NCI-H1694 treated with DMSO at 0.1 percent for 48 hours (cell line): ENCODE measurements at regions not wholly inside any gene's neighbourhood (a gene's known extent, or its start where the extent isn't known, plus 50 kb on each side); places are given as distances from the start of the nearest gene placed in this dataset.
"Not testable (repeated sequence)": the region's sequence is repeated elsewhere in the genome, so short reads cannot be mapped to it uniquely, and the experiment has no call there.

ENCODE experiments used
- DNase-seq: peaks from one replicate; lab custom pipeline; 2025; lab: John Stamatoyannopoulos, UW

- DNase-seq: not testable (repeated sequence)
Measured at GRCh38 chr21:27881331-27881730, 914.4 kb upstream of the ADAMTS5 start.

- DNase-seq: not testable (repeated sequence)
Measured at GRCh38 chr21:27872411-27872810, 905.5 kb upstream of the ADAMTS5 start.

- not testable (repeated sequence) for DNase-seq
Measured at GRCh38 chr21:27870755-27871154, 903.9 kb upstream of the ADAMTS5 start.

GRCh38 chr21:27860314-27860955 is 893.5 kb upstream of the ADAMTS5 start:
- DNase-seq: not testable (repeated sequence)

- not testable (repeated sequence) for DNase-seq
Measured at GRCh38 chr21:27858053-27858825, 891.4 kb upstream of the ADAMTS5 start.

DNA sequence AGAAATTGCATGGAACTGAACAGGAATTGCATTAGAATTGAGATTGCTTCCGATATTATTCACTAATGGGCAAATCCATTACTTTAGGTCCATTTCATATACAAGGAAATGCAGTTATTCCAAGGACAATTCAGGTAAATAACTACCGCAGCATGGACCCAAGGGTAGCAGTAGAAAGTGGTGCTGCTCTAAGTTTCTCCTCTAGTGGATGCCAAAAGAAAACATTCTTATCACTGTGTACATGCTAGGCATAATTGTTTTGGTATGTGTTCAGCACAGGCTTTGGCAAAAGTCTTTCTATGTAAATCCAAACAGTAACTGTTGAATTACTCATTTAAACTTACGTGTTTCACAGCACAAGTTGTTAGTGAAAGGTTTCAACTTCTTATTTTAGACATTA is 890.1 kb upstream of the ADAMTS5 start:
- not testable (repeated sequence) for DNase-seq

DNA sequence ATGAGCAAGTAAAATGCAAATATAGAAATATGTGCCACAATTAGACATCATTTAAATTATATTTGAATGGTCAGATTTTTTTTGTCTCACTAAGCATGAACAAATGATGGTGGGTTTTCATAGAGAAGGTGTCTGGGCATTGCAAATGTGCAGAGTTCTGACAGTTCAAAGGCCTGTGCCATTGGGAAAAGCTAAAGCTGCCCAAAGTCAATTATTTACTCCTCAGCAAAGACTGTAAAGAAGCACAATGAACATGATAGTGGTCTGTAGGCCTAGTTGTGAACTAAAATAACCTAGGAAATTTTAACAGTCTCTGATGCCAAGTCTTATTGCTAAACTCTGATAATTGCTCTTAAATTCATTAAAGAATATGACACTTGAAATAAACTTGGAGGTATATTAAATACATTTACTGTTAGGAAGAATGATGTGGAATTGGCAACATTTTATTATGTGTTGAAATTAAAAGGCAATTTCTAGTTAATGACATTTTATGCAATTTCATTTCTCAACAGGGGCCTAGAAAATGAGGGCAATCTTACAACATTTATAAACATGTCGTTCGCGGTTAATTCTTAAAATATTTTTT is 874.3 kb upstream of the ADAMTS5 start:
- DNase-seq: no peak

DNA sequence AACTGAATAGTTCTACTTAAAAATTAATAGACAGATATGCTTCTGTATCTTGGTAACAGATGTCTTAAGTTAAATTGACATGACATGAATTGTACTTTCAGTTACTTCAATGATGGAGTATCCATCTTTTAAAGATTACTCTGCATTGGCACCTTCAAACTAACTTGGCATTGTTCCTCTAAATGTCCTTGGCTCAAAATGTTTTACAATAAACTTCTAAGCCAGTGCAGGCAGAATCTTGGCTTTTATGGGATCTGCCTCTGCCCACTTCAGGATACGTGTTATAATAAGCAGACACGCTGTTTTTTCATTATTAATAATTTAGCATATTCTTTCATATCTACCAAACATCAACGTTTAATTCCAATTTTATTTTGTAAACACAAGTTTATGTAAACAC is 873.4 kb upstream of the ADAMTS5 start:
- no peak for DNase-seq

GRCh38 chr21:27839512-27840115 is 872.7 kb upstream of the ADAMTS5 start:
- no peak for DNase-seq

DNA sequence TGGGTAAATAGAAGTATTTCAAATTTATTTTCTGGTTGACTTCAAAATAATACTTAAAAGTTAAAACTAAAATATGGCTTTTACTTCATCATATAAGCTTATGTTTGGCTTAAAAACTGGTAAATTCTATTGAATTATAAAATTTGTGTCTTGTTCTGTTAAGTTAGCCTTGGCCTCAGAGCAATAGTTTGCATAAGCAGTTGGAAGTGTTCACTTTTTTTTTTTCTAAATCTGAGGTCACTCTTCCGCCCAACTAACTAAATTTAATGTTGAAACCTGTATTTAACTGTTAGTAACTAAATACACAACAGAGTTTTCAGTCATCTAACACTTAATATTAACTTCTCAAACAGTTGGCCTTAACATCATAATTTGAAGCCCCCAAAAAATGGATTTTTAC is 871.7 kb upstream of the ADAMTS5 start:
- DNase-seq: no peak

DNA sequence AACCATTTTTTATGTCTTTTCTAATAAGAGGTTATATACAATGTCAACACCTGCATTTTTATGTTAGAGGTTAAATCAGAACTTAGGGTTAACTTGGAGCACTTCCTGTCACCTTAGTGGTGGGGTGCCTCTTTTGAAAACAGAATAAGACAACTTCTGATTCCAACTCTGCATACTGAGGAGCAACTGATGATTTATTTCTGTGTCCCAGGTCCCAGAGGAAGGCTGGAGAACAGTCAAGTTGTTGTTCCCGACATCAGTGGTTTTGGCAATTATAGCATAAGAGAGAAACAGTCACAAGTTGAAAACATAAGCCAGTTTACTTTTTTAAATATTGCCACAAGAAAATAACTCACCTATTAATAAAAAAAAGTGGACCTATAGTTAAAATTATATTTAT is 871.0 kb upstream of the ADAMTS5 start:
- no peak for DNase-seq

DNA sequence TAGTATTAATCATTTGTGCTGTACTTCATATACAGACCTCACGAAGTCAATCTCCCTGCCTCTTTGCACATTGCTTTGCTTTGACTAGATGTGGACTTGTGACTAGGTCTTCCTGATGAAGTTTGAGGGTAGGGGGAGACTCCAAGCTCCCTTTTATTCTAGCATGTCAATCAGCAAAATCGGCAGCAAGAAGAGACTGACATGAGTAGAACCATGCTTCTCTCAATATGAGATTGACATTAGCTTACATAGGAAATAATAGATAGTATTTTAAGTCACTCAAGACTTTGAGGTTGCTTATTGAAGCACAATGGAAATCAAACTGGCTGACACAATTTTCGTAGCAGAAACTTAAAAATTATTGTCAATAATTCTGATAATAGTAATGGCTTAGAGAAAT is 866.4 kb upstream of the ADAMTS5 start:
- no peak for DNase-seq

GRCh38 chr21:27831816-27832569 is 865.1 kb upstream of the ADAMTS5 start:
- no peak for DNase-seq

- DNase-seq: no peak
Measured at GRCh38 chr21:27831177-27831576, 864.3 kb upstream of the ADAMTS5 start.

DNA sequence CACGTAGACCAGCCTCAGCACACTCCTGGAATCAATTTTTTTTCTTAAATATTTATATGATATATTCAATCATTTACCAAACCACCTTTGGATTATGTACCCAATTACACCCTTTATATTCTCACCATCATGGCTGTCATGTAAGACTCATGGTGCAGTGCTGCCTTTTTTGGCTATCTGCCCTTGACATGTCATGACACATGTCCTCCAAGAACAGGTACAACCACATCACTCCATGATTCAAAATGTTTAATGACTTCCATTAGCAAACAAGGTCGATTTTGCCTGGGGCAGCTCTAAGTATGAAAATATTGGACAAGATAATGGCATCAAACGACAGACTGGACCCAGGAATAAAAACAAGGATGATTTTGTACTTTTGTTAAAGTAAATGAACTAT is 861.1 kb upstream of the ADAMTS5 start:
- no peak for DNase-seq

DNA sequence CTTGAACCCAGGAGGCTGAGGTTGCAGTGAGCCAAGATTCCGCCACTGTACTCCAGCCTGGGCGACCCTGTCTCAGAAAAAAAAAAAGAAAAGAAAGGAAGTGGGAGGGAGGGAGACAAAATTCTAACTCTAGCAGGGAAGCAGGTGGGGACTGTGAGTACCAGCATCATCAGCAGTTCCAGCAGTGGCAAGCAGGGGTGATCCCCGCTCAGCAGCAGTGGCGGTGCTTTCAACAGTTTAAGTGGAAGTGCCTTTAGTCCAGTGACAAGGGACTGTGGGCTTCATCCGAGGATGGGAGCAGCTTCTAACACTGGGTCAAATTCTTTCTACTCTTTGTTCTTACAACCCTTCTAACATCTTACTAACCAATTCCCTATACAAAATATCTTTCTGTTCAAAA is 858.1 kb upstream of the ADAMTS5 start:
- DNase-seq: no peak

DNA sequence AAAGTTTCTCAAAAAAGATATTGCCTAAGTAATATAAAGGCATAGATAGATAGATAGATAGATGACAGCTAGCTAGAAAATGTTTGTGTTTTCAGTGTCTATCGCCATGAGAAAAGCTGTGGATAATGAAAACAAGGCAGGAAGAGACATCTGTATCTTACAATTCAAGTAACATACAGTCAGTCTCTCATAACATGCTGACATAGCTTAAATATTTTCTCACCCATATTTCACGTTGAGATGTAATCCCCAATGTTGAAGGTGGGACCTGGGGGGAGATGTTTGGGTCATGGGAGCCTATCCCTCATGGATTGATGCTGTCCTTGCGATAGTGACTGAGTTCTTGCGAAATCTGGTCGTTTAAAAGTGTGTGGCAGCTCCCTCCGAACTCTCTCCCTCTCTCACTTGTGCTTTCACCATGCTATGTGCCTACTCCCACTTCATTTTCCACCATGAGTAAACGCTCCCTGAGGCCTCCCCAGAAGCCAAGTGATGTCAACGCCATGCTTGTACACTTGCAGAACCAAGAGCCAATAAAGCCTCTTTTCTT is 856.8 kb upstream of the ADAMTS5 start:
- no peak for DNase-seq

DNA sequence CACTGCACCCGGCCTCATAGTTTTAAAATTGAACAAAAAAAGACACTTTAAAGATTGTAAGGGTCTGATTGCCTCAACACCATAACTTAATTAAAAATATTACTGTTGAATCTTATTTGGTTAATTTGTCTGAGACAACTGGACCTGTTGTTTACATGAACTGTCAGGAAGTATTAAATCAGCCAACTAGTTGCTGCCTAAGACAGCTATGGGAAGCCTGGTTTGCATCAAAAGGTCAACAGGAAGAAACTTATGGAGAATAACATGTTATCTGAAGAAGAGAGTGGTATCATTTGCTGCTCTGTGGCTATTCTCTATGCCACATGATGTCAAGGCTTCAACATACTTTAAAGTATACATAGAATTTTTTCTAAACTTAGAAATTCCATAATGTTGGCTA is 853.5 kb upstream of the ADAMTS5 start:
- DNase-seq: no peak

DNA sequence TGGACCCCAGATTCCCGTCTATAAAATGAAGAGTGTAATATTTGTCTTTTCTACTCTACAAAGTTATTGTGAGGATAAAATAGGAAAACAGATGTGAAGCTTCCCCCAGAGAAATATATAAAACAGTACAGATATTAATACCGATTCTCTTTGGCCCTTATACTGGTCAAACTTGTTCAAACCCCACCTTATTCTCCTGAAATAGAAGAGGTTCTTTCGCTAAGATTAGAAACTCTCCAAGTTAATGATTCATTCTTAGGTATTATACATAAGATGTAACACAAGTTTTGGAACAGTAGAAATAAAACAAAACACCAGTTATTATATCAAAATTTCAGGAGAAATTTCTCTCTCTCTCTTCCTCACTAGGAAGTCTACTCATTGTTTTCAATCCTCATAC is 852.4 kb upstream of the ADAMTS5 start:
- DNase-seq: no peak

DNA sequence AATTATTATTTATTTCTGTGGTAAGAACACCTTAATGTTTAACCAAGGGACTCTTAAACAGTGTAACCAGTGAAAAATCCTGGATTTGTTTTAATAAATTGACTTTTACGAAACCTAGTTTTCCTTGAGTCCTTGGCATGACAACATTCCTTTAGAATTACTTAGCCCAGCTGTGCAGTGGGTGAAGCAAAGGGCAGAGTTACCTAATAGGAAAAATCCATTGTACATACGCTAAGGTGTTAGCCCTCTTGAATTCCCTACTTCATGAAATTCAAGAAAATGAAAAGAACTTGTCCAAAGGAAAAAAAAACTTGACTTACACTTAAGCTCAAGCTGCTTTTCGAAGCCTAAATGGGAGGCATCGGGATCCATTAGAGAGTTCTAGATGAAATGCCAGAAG is 852.0 kb upstream of the ADAMTS5 start:
- no peak for DNase-seq

GRCh38 chr21:27817902-27818623 is 851.2 kb upstream of the ADAMTS5 start:
- DNase-seq: no peak
